HUES64 (cell line): ENCODE measurements at regions not wholly inside any gene's neighbourhood (a gene's known extent, or its start where the extent isn't known, plus 50 kb on each side); places are given as distances from the start of the nearest gene placed in this dataset.

Source experiments
- H3K27ac ChIP-seq: 2 replicates; pipeline ENCODE4 v1.7.0; 2013; ENCODE audit warnings: low read depth, low read length, inconsistent platforms
- H3K27me3 ChIP-seq: 2 replicates; pipeline ENCODE4 v1.6.1; 2013; ENCODE audit warnings: mild to moderate bottlenecking, low read length; ENCODE audit not compliant: insufficient read depth
- H3K36me3 ChIP-seq: 2 replicates; pipeline ENCODE4 v1.6.1; 2013; ENCODE audit warnings: mild to moderate bottlenecking, low read length; ENCODE audit not compliant: insufficient read depth
- H3K4me1 ChIP-seq: 2 replicates; pipeline ENCODE4 v1.6.1; 2013; ENCODE audit warnings: mild to moderate bottlenecking, low read length, moderate library complexity; ENCODE audit not compliant: insufficient read depth
- H3K4me3 ChIP-seq: 2 replicates; pipeline ENCODE4 v1.5.1; 2013; ENCODE audit warnings: mild to moderate bottlenecking, low read length, moderate library complexity
- H3K9ac ChIP-seq: 2 replicates; pipeline ENCODE4 v1.6.1; 2013; ENCODE audit warnings: mild to moderate bottlenecking, low read depth, low read length
- H3K9me3 ChIP-seq: 2 replicates; pipeline ENCODE4 v1.6.1; 2013; ENCODE audit warnings: low read depth, low read length; ENCODE audit not compliant: insufficient read depth
- WGBS: fragments of 150-250, 120-280 bp; methylation state at CpG from one replicate; pipeline ENCODE4 v1.1.7; 2013; ENCODE audit warnings: missing lambda C conversion rate; 5-methylcytosine and 5-hydroxymethylcytosine counted together

- Histone ChIP-seq H3K9ac (no peak overlapping the region), H3K36me3 (no peaks in the 10 kb centered on the region), H3K4me1 (no peaks in the 10 kb centered on the region), H3K27me3 (no peaks in the 10 kb centered on the region), H3K4me3 (no peak overlapping the region), H3K9me3 (no peaks in the 10 kb centered on the region), H3K27ac (no peak overlapping the region)
- whole genome bisulfite sequencing = 94% methylated on average over 6 of the region's 6 CpGs
These were observed 360.1 kb upstream of the TBX3 start for GRCh38 chr12:115044073-115044472.

DNA sequence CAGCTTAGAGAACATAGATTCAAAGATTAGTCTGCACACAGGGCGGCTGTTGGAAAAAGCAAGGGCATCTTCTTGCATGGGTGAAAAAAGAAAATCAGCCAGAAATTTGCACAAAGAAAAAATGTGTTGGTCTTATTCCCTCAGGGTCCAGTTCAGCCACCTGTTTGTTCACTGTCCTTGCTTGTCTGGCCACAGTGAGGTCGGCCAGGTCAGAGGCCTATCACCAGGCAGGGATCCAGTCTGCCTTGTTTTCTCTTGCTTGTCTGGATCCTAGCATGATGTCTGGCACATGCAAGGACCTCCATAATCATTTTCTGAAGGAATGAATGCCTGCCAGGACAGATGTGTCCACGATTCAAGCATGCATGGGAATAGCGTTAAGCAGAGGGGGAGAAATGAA is 359.1 kb upstream of the TBX3 start:
- Histone ChIP-seq H3K9ac (no peak overlapping the region), H3K9me3 (no peaks in the 10 kb centered on the region), H3K27me3 (0 out of 2 replicates have a peak, but pooled peaks cover 1% of the 10 kb centered on the region), H3K27ac (no peak overlapping the region), H3K4me3 (no peak overlapping the region), H3K36me3 (no peaks in the 10 kb centered on the region), H3K4me1 (no peaks in the 10 kb centered on the region)
- 94% methylated on average over 4 of the region's 4 CpGs for WGBS

- H3K27me3 ChIP-seq = 0 out of 2 replicates have a peak, but pooled peaks cover 4% of the 10 kb centered on the region
- H3K9ac ChIP-seq = no peak overlapping the region
- no peaks in the 10 kb centered on the region for H3K4me1 ChIP-seq
- no peaks in the 10 kb centered on the region for H3K9me3 ChIP-seq
- no peak overlapping the region for H3K27ac ChIP-seq
- H3K4me3 ChIP-seq = no peak overlapping the region
- H3K36me3 ChIP-seq = no peaks in the 10 kb centered on the region
These were observed 358.4 kb upstream of the TBX3 start for GRCh38 chr12:115042341-115042740.

DNA sequence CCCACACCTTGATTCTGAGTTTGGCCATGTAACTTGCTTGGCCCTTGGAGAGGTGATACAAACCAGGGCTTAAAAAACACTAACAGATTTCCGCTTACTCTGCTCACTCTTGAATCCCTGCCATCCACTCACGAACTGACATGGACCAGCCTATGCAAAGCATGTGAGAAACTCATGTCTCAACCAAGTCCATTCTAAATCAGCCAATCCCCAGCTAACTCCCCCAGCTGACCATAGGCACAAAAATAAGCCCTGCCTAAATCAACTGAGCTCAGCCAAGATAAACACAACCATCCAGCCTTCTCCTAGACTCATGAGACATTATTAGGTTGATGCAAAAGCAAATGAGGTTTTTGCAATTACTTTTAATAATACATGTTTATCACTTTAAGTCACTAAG is 353.9 kb upstream of the TBX3 start:
- peaks cover 9% of the 10 kb centered on the region; the same call in 1 of the 2 replicates for H3K27me3 ChIP-seq
- no peaks in the 10 kb centered on the region for H3K9me3 ChIP-seq
- H3K4me3 ChIP-seq = no peak overlapping the region
- no peak overlapping the region for H3K9ac ChIP-seq
- H3K36me3 ChIP-seq = no peaks in the 10 kb centered on the region
- no peak overlapping the region for H3K27ac ChIP-seq
- H3K4me1 ChIP-seq = no peaks in the 10 kb centered on the region
- WGBS = 95% methylated on average over 2 of the region's 2 CpGs

GRCh38 chr12:115035535-115036107 is 351.6 kb upstream of the TBX3 start:
- 77% methylated on average over 2 of the region's 2 CpGs for WGBS
- no peaks in the 10 kb centered on the region for H3K36me3 ChIP-seq

GRCh38 chr12:115032521-115032920 is 348.5 kb upstream of the TBX3 start:
- Histone ChIP-seq H3K4me3 (no peak overlapping the region), H3K27me3 (peaks cover 7% of the 10 kb centered on the region; the same call in 1 of the 2 replicates), H3K4me1 (no peaks in the 10 kb centered on the region), H3K9me3 (no peaks in the 10 kb centered on the region), H3K36me3 (no peaks in the 10 kb centered on the region), H3K27ac (no peak overlapping the region), H3K9ac (no peak overlapping the region)
- WGBS = 95% methylated on average over 2 of the region's 3 CpGs

More at GRCh38 chr12:115035535-115036107, 351.6 kb upstream of the TBX3 start:
- Histone ChIP-seq H3K27ac (no peak overlapping the region), H3K4me3 (no peak overlapping the region), H3K27me3 (peaks cover 11% of the 10 kb centered on the region; the same call in 1 of the 2 replicates), H3K4me1 (no peaks in the 10 kb centered on the region), H3K9me3 (no peaks in the 10 kb centered on the region), H3K9ac (no peak overlapping the region)

GRCh38 chr12:115030017-115030416 is 346.0 kb upstream of the TBX3 start:
- no peak overlapping the region for H3K4me3 ChIP-seq
- WGBS = 95% methylated on average over 3 of the region's 3 CpGs
- H3K9me3 ChIP-seq = no peaks in the 10 kb centered on the region
- H3K27ac ChIP-seq = no peak overlapping the region
- H3K9ac ChIP-seq = no peak overlapping the region
- no peaks in the 10 kb centered on the region for H3K36me3 ChIP-seq
- H3K27me3 ChIP-seq = peaks cover 4% of the 10 kb centered on the region; the same call in 1 of the 2 replicates
- no peaks in the 10 kb centered on the region for H3K4me1 ChIP-seq

GRCh38 chr12:115024531-115024930 is 340.6 kb upstream of the TBX3 start:
- no peak overlapping the region for H3K4me3 ChIP-seq
- no peaks in the 10 kb centered on the region for H3K4me1 ChIP-seq
- 96% methylated on average over 3 of the region's 3 CpGs for WGBS
- H3K36me3 ChIP-seq = no peaks in the 10 kb centered on the region
- no peak overlapping the region for H3K9ac ChIP-seq
- H3K9me3 ChIP-seq = no peaks in the 10 kb centered on the region
- no peak overlapping the region for H3K27ac ChIP-seq
- H3K27me3 ChIP-seq = no peaks in the 10 kb centered on the region

GRCh38 chr12:115023279-115024265 is 339.6 kb upstream of the TBX3 start:
- WGBS = 88% methylated on average over 4 of the region's 4 CpGs
- no peak overlapping the region for H3K4me3 ChIP-seq
- no peak overlapping the region for H3K27ac ChIP-seq
- no peaks in the 10 kb centered on the region for H3K4me1 ChIP-seq
- no peaks in the 10 kb centered on the region for H3K27me3 ChIP-seq
- H3K9ac ChIP-seq = no peak overlapping the region
- no peaks in the 10 kb centered on the region for H3K9me3 ChIP-seq
- H3K36me3 ChIP-seq = no peaks in the 10 kb centered on the region

DNA sequence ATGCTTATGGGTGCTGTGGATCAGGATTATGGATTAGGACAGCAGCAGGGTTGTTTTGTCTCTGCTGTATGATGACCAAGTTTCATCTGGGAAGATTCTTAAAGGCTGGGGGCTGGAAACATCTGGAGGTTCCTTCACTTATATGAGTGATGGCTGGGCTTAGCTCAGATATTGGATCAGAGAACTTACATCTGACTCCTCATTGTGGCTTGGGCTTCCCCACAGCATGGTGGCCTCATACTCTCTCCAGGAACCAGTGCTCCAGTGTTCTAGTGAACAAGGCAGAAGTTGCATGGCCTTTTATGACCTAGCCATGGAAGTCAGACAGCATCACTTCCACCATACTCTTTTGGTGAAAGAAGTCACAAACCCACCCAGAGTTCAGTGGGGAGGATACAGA is 336.1 kb upstream of the TBX3 start:
- no peak overlapping the region for H3K9ac ChIP-seq
- no peak overlapping the region for H3K4me3 ChIP-seq
- H3K9me3 ChIP-seq = no peaks in the 10 kb centered on the region
- H3K27me3 ChIP-seq = no peaks in the 10 kb centered on the region
- no peaks in the 10 kb centered on the region for H3K36me3 ChIP-seq
- 0 out of 2 replicates have a peak, but pooled peaks cover 3% of the 10 kb centered on the region for H3K4me1 ChIP-seq
- no peak overlapping the region for H3K27ac ChIP-seq

DNA sequence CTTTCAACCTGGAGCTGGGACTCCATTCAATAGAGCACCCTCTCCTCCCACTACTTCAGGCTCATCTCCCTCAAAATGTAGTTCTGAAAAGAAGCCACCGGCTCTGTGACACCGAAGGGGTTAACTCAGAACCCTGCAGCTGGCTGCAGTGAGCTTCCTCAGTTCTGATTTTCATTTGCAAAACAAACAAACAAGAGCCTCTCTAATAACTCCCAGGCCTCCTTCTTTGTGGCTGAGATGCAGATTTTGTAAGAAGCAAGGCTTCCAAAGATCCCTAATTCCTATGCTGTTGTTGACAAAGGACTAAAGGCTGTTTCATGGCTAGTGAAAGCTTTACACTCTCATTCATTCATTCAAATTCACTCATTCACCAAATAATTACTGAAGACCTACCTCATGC is 333.4 kb upstream of the TBX3 start:
- WGBS = 34% methylated on average over 2 of the region's 2 CpGs

More for the DNA sequence above, 333.4 kb upstream of the TBX3 start:
- Histone ChIP-seq H3K4me1 (peaks cover 3% of the 10 kb centered on the region; the same call in 1 of the 2 replicates), H3K4me3 (no peak overlapping the region), H3K9me3 (no peaks in the 10 kb centered on the region), H3K9ac (no peak overlapping the region), H3K27me3 (no peaks in the 10 kb centered on the region), H3K27ac (no peak overlapping the region), H3K36me3 (no peaks in the 10 kb centered on the region)
